COLO668 (cell line): ENCODE measurements at regions not wholly inside any gene's neighbourhood (a gene's known extent, or its start where the extent isn't known, plus 50 kb on each side); places are given as distances from the start of the nearest gene placed in this dataset.

Source experiments
- DNase-seq: peaks from one replicate; lab custom pipeline; 2025; ENCODE audit not compliant: unreplicated experiment; lab: John Stamatoyannopoulos, UW

DNA sequence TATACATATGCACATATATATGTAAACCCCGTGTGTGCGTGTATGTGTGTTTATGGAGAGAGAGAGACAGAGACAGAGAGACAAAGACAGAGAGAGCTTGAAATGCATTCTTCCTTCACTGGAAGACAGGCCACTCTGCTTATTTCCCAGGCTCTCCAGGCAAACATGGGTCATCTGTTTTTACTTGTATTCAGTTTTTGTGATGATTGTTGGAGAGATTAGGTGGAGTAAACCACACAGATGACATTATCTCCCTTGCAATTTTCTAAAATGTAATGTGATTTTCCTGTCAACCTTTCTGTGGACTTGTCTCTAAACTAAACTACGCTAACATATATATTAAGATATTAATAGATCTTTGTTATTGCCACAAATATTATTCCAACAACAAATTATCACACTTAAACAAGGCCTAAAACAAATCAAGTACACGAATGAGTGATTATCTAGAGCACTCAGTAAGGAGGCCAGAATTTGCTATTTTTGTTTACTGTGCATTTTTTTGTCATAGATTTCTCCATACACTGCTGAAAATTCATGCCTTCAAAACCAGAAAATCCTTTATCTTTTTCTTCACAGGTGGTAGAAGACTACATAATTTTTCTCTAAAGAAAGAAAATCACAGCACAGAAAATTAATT, 251.8 kb upstream of the SLIT2 start:
- no peak for DNase-seq

DNA sequence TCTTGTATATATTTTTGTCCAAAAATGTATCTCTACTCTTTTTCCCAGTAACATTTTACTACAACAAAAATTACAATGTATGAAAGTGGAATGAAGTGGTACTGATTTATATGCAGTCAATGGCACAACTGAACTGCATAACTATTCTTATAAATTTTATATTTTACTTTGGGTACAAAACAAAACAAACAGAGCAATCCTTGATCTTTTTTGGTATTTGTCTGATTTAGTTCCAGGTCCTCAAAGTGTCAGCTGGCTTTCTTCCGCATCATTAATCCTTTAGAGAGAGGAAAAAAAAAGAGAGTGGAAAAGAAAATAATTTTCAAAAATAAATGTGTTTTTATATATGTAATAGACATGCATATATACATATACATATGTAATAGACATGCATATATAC, 252.4 kb upstream of the SLIT2 start:
- no peak for DNase-seq

DNA sequence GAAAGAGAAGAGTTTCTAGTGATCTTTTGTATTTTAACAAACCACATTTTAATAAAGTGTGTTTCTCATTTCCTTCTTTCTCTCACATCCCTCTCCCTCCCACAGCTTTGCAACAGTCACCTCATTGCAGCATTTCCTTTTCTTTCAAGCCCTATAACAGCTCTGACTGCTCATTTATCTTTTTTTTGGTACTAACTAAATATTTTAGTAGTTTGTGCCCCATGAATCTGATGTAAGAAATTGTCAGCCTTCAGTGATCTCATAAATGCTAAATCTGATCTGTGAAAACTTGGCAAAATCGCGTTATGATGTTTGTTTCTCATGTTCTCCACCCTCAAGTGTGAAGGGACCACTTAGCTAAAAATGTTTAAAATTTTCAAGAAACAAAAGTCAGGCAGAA, 258.5 kb upstream of the SLIT2 start:
- no peak for DNase-seq

DNA sequence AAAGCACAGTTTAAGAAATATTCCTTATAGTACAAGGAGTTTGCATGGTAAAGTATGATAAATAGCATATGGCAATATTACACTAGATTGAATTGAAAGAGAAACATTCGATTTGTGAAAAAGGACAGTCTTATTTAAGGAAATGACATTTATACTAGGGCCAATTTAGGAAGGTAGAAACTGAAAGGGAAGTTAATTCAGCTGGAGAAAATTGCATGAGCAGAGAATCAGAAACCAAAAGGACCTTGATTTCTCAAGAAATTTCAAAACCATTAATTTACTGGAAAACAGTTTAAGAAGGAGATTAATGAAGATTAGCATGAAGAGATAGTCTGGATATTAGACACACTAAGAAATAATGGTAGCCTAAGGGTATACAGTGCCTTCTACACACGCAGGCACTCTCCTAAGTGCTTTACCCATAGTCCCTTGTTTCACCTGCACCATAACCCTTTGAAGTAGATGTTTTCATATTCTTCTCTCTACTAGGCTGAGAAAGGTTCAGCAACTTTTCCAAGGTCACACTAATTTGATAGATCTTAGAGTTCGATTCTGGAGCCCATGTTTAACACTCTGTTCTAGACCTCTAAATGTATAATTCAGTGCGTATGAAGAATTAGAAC, 259.1 kb upstream of the SLIT2 start:
- no peak for DNase-seq

DNA sequence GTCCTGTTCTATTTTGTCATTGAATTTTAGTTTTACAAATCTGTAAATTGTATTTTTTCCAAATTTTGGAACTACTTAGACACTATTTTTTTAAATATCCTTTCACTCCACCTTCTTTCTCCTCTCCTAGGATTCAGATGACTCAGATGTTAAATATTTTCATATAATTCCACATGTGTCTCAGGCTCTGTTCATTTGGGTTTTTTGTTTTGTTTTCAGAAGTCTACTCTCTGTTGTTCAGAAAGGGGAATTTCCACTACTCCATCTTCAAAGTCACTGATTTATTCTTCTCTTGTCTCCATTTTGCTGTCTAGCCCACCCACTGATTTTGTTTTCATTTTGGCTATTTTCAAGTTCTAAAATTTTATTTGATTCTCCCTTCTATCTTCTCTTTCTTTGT, 264.0 kb upstream of the SLIT2 start:
- DNase-seq: no peak

DNA sequence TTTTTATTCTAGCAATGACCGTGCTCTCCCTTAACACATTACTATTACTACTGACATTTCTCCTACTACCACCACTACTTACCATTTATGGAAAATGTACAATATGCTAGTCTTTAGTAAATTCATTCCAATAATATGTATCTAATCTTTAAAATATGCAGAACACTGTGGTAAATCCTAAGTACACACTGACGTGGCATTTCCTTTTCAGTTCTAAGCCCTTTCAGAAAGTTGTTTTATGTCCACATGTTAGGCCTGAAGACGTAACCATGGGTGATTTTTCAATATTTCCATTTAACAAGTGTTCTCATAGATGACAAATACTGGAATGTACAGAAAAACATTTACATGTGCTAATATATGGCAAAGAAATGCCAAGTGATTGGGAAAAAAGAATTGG, 268.6 kb upstream of the SLIT2 start:
- no peak for DNase-seq

DNA sequence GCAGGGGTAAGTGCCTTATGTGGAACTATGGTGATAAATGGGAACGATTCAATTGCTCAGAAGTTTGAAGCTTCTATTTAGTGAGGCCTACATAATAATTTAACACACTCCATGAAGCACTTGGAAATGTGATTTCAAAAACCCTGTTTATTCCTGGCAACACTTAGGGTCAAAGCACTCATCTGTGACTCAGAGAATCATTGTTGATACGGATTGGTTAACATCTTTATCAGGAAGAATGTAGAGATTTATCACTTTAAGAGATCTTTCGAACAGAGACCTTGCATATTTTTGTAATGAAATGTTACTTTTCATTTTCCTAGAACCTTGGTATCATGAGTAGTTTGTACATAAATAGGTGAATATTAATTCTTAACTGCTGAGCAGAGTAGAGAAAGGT, 269.1 kb upstream of the SLIT2 start:
- DNase-seq: no peak

DNA sequence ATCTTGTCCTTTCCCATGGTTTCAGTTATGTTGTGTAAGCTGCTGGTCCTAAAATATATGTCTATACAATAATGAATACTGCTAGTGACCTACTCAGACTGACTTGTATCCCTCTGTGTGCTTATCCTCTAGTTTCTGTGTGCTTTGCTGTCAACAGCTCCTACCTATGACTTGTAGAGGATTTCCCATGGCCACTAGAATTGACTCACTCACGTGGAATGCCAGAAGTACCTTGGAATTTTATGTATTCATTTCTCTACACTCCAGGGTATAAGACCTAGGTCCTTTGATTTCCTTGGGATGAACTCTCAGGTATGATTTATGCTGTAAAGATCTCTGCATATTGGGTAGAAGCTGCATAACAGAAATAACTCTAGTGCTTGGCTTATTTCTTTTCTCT, 279.9 kb upstream of the SLIT2 start:
- DNase-seq: no peak

DNA sequence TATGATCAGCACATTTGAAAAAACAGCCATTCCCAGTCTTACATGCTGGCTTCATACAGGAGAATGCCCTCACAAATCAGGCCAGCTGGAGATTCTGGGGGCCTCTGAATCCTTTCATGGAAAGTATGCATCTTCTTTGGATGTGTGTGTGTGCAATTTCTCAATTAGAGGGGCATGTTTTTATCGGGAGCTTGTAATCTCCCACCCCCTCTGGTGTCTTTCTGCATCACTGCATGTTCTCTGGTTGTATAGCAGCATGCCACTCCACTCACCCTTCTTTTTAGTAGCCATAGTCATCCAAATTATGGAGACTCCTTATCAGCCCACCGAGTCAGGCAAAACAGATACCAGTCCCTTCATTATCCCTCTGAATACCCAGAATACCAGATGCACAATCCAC, 282.2 kb upstream of the SLIT2 start:
- no peak for DNase-seq

DNA sequence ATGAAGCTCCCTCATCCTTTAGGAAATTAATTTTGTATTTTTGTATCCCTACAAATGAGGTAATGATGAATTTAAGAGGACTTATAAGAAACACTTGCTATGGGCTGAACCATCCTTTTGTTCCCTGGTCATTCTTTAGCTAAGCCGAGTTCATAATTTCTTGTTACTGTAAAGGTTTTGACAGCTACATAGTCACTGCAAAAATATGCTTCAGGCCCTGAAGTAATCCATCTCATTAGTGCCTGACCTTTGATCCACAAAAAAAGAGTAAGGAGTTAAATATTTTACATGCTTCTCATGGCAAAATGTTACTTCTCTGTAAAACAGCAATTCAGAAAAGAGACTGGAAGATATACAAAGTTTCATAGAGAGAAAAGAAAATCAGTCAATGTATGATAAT, 290.6 kb upstream of the SLIT2 start:
- DNase-seq: no peak

DNA sequence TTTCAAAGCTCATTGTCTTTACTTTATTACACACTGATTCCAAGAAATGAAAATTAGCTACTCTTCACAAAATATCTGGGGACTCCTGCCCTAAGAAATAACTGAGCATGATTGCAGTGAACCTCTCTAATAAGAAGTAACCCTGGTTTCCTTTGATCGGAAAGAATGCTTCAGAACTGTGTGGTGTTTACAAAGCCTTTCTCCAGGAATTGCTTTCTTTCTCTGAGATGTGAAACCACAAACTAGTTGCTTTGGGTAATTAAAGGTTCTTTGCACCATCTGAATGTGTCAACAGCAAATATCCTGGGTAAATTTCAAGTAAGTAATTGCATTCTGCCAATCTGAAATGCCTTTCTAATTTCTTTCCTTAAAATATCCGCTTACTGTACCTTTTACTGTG, 292.9 kb upstream of the SLIT2 start:
- DNase-seq: no peak

DNA sequence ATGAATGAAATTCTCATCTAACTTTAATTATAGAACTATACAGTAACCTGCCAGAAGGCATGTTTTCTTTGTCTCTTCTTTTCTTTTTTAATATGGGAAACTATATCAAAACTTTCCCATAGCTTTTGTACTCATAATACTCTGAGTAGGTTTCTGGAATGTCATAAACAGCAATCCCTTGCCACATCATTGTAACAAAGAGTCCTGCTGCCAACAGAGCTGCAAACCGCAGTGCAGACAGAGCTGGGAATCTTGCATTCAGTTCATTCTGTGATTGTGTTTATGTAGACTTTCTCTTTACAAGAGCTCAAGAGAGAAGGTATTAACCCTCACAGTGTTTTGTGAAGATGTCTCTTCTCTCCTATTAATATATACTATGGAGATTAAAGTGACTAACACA, 304.4 kb upstream of the SLIT2 start:
- DNase-seq: no peak

DNA sequence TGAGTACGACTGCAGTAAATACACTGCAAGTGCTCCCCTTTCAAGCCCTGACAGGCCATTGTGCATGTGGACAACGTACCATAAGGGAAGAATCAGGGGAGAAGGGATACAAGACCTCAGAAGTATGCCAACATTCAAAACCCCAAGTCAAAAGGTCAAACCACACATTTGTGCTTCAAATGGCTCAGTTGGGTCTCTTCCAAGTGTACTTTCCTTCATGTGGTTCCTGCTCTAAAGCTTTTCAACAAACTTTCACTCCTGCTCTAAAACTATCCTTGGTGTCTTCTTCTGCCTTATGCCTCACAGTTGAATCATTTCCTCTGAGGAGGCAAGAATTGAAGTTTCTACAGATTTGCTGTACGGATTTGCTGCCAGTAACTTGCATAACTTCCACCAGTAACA, 305.7 kb upstream of the SLIT2 start:
- DNase-seq: no peak

DNA sequence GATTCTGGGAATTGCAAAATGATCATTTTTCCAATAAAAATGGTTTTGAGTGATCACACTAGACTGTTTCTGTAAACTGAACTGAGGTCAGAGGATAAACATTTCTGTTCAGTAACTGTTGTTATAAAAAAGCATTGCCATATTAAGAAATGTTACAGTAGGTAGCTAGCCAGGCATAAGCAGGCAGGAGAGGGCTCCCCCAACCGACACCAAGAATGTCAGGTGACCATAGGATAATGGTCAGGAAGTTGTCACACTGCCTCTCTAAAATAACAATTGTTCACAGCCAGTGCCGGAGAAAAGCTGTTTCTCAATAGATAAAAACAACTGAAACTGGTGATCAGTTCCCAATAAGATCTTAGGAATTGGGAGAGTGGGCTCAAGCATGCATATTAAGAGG, 306.2 kb upstream of the SLIT2 start:
- DNase-seq: no peak

DNA sequence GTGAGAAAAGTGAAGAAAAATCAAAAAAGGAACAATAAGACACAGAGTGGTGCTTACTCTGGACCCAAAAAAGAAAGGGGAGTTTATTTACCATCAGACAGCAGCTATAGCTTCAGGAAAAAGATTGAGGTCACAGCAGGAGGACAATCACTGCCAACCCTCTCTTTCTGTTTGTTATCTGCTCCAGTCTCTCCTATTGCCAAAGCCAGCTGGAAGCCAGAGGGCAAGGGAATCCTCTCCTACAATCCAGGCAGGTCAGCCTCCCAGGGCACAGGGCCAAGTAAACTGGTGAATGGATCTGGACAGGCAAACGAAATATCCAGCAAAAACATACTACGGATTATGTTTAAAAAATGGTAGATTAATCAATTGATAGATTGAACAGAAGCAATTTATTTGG, 306.9 kb upstream of the SLIT2 start:
- no peak for DNase-seq

DNA sequence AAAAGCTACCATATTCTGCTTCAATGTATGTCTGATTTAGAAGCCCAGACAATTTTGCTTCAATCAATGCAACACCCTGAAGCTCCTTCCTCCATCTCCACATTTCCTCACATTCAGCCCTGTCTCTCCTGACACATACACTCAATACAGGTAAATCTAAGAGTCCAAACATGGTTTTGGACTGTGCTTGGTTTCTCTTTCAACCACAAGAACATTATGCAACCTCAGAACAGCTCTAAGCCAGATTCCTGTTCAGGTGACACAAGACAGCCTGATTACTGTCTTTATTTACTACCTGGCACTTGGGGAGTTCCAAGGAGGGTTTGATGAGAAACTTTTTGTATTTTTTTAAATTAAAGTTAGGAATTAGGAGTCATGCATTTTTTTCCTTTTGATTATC, 307.5 kb upstream of the SLIT2 start:
- DNase-seq: no peak

DNA sequence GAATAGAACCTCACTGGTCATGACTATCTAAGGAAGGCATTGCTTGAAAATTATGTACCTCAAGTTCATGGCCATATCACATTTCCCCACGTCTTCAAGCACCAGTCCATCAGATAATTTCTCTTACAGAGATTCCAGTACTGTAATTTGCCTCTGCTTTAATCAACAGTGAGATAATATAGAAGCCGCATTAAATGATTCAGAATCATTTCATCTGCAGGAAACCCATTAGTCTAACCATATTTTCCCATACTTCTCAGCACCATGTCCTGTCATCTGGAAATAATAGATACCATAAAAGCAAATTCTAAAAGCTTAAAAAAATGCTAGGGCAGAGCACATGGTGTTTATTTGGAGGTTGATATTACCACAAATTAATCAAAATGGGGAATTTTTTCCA, 310.3 kb upstream of the SLIT2 start:
- DNase-seq: no peak

DNA sequence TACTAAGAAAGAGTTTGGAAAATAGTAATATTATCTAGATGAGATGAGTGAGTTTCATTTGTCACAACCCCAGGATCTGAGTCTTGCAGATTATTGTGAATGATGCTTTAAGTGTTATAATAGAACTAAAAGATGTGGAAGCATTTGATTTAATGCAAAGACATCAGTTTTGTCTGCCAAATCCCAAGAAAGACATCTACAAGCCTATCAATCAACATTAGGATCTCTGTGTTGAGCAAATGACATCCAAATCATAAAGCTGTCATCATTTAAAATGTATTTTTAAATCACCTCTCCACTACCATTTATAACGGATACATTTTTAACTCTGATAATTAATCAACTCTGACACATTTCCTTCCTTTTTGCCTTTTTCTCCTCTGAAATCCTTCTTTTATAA, 310.8 kb upstream of the SLIT2 start:
- DNase-seq: no peak

DNA sequence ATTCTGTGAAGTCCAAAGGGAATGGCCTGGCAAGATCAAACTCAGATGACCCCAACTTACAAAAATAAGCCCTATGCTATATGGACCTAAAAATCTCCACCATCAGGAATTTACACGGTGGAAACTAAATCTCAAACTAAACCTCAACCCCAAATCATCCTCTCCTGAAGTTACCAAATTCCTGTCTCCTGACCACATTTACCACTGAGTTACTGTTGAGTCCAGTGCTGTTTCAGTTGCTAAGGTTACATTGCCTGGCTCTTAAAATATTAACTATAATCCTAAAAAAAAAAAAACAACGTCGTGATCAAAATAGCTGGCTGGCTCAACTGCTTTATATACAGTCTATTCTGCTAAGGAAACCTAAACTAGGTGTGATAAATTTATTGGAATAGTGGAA, 315.2 kb upstream of the SLIT2 start:
- no peak for DNase-seq

DNA sequence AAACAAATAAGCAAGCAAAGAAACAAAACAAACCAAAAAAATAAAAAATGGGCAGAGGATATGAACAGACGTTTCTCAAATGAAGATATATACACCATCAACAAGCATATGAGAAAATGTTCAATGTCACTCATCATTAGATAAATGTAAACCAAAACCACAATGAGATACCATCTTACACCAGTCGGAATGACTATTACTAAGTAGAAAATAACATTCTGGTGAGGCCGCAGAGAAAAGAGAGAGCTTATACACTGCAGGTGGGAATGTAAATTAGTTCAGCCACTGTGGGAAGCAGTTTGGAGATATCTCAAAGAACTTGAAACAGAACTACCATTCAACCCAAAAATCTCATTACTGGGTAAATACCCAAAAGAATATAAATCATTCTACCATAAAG, 321.0 kb upstream of the SLIT2 start:
- DNase-seq: no peak

DNA sequence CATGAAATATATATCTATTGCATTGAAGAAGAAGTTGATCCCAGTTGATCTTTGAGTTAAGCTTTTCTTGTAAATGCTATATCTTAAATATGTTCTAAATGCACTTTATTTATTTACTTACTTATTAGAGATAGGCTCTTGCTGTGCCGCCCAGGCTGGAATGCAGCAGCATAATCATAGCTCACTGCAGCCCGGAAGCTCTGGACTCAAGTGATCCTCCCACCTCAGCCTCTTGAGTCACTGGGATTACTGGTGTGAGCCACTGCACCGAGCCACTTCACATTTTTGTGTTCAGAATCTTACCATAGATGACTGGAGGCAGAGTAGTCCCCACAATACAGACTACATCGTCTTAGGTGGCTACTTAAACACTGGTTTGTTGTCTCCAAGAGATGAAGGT, 324.3 kb upstream of the SLIT2 start:
- no peak for DNase-seq

DNA sequence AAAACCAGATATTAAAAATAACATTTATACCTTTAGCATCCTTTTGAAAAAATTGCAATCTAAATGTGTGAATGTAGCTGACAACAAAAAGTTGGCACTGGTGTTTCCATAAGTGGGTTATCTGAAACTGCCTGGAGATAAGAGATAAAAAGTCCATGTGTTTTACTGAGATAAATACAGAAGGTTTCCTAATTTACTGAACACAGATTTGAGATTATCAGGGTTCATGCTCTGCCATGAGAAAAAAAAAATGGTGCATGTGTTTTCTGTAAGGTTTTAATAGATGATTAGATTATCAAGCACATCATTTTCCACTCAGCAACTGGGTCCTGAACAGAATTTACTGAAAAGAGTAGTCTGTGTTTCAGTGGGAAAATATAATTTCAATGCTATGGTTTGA, 326.2 kb upstream of the SLIT2 start:
- DNase-seq: no peak

DNA sequence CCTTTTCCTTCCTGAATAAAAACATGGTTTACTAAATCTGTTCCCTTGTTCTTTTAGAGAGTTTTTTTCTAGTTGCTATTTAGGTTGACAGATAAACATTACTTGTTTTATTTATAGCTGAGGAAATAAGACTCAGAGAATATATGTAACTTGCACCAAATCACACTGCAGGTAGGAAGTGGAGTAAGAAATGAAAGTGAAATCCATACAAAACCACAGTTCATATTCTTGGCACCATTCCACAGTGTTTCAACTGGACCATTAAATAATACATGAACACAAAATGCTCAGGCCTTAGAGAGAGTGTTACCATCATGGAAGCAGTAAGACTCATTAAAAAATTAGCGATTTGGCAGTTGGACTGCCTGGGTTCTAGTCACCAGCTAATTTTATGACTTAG, 326.9 kb upstream of the SLIT2 start:
- DNase-seq: no peak
